ENCODE measurements at regions not wholly inside any gene's neighbourhood (a gene's known extent, or its start where the extent isn't known, plus 50 kb on each side); places are given as distances from the start of the nearest gene placed in this dataset.

DNA sequence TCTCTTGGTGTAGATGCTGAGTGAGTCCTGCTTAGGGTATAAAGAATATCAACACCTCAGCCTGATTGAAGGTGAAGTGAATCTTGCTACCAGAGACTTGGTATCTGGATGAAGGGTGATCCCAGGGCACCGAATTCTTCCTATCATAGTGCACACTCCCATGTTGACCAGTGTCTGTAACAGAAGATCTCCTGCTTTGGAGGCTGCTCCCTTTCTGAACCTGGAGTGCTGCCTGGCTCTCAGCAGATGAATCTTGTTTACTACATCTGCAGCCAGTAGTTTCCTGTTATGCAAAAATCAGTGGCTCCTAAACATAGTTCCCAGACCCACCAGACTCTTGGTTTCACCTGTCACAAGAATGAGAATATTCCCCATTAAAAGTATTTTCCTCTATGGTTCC is 191.7 kb upstream of the GK2 start:
- POLR2A ChIA-PET: no interaction called here
- Mint-ChIP-seq H3K27me3 (ENCODE audit: low read depth) (no peaks in the 10 kb centered on the region; the same call in 1 of the 2 replicates), H3K9me3 (peaks cover 39% of the 10 kb centered on the region), H3K4me3 (no peak overlapping the region), H3K27ac (no peak overlapping the region), H3K4me1 (0 out of 2 replicates have a peak, but pooled peaks cover 7% of the 10 kb centered on the region), H3K36me3 (no peaks in the 10 kb centered on the region)
- CTCF ChIA-PET: no interaction called here
- DNase-seq (ENCODE audit: low spot score) (no peak), ATAC-seq (no peak)
- TF ChIP-seq TEAD1 (CRISPR knock-in tag; IDR thresholded peaks at IDR 0.05) (no peak), PRRX2 (CRISPR knock-in tag; IDR thresholded peaks at IDR 0.05) (no peak), ZNF219 (CRISPR knock-in tag; IDR thresholded peaks at IDR 0.05; ENCODE audit: borderline replicate concordance) (no peak), GTF2I (CRISPR knock-in tag; conservative IDR thresholded peaks at IDR 0.05) (no peak), NR1H2 (CRISPR knock-in tag; IDR thresholded peaks at IDR 0.05) (no peak), FOXK1 (CRISPR knock-in tag; IDR thresholded peaks at IDR 0.05) (no peak), ZNF317 (CRISPR knock-in tag; IDR thresholded peaks at IDR 0.05; ENCODE audit: borderline replicate concordance, low read depth) (no peak), CREM (CRISPR knock-in tag; IDR thresholded peaks at IDR 0.05) (no peak), ZNF138 (CRISPR knock-in tag; conservative IDR thresholded peaks at IDR 0.05) (no peak)
- TF ChIP-seq, protein P1, sequence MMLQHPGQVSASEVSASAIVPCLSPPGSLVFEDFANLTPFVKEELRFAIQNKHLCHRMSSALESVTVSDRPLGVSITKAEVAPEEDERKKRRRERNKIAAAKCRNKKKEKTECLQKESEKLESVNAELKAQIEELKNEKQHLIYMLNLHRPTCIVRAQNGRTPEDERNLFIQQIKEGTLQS (CRISPR knock-in tag; conservative IDR thresholded peaks at IDR 0.05): no peak
- TF ChIP-seq, protein P2, sequence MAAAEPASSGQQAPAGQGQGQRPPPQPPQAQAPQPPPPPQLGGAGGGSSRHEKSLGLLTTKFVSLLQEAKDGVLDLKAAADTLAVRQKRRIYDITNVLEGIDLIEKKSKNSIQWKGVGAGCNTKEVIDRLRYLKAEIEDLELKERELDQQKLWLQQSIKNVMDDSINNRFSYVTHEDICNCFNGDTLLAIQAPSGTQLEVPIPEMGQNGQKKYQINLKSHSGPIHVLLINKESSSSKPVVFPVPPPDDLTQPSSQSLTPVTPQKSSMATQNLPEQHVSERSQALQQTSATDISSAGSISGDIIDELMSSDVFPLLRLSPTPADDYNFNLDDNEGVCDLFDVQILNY (CRISPR knock-in tag; IDR thresholded peaks at IDR 0.05): no peak
- TF ChIP-seq, protein P3, sequence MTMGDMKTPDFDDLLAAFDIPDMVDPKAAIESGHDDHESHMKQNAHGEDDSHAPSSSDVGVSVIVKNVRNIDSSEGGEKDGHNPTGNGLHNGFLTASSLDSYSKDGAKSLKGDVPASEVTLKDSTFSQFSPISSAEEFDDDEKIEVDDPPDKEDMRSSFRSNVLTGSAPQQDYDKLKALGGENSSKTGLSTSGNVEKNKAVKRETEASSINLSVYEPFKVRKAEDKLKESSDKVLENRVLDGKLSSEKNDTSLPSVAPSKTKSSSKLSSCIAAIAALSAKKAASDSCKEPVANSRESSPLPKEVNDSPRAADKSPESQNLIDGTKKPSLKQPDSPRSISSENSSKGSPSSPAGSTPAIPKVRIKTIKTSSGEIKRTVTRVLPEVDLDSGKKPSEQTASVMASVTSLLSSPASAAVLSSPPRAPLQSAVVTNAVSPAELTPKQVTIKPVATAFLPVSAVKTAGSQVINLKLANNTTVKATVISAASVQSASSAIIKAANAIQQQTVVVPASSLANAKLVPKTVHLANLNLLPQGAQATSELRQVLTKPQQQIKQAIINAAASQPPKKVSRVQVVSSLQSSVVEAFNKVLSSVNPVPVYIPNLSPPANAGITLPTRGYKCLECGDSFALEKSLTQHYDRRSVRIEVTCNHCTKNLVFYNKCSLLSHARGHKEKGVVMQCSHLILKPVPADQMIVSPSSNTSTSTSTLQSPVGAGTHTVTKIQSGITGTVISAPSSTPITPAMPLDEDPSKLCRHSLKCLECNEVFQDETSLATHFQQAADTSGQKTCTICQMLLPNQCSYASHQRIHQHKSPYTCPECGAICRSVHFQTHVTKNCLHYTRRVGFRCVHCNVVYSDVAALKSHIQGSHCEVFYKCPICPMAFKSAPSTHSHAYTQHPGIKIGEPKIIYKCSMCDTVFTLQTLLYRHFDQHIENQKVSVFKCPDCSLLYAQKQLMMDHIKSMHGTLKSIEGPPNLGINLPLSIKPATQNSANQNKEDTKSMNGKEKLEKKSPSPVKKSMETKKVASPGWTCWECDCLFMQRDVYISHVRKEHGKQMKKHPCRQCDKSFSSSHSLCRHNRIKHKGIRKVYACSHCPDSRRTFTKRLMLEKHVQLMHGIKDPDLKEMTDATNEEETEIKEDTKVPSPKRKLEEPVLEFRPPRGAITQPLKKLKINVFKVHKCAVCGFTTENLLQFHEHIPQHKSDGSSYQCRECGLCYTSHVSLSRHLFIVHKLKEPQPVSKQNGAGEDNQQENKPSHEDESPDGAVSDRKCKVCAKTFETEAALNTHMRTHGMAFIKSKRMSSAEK (CRISPR knock-in tag; IDR thresholded peaks at IDR 0.05; ENCODE audit: borderline replicate concordance): no peak
- TF ChIP-seq, protein P4, sequence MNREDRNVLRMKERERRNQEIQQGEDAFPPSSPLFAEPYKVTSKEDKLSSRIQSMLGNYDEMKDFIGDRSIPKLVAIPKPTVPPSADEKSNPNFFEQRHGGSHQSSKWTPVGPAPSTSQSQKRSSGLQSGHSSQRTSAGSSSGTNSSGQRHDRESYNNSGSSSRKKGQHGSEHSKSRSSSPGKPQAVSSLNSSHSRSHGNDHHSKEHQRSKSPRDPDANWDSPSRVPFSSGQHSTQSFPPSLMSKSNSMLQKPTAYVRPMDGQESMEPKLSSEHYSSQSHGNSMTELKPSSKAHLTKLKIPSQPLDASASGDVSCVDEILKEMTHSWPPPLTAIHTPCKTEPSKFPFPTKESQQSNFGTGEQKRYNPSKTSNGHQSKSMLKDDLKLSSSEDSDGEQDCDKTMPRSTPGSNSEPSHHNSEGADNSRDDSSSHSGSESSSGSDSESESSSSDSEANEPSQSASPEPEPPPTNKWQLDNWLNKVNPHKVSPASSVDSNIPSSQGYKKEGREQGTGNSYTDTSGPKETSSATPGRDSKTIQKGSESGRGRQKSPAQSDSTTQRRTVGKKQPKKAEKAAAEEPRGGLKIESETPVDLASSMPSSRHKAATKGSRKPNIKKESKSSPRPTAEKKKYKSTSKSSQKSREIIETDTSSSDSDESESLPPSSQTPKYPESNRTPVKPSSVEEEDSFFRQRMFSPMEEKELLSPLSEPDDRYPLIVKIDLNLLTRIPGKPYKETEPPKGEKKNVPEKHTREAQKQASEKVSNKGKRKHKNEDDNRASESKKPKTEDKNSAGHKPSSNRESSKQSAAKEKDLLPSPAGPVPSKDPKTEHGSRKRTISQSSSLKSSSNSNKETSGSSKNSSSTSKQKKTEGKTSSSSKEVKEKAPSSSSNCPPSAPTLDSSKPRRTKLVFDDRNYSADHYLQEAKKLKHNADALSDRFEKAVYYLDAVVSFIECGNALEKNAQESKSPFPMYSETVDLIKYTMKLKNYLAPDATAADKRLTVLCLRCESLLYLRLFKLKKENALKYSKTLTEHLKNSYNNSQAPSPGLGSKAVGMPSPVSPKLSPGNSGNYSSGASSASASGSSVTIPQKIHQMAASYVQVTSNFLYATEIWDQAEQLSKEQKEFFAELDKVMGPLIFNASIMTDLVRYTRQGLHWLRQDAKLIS (CRISPR knock-in tag; IDR thresholded peaks at IDR 0.05; ENCODE audit: borderline replicate concordance): no peak
- TF ChIP-seq, protein P5, sequence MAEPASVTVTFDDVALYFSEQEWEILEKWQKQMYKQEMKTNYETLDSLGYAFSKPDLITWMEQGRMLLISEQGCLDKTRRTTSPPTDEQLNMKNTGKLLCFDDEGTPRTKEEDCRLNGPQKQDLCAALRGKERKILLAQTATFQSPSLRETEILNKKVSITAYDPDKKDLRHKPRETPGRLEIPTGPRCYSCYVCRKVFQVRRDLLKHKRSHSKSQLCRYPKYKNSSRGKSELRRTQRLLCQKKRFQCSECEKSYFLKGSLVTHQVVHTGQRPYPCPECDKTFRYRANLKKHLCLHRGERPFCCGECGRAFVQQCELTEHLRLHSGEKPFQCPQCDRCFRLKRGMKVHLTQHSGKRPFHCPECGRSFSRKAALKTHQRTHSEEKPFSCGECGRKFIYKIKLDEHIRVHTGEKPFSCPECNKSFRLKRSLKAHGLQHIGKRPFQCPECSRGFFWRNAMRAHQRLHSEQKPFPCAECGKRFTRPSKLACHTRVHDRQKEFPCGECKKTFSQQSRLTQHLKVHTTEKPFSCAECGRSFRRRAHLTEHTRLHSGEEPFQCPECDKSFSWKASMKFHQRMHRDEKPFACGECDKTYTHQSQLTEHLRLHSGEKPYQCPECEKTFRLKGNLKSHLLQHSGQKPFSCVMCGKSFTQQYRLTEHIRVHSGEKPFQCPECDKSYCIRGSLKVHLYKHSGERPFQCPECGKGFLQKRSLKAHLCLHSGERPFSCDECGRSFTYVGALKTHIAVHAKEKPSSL (CRISPR knock-in tag; conservative IDR thresholded peaks at IDR 0.05): no peak
